NOMO-1 treated with dmso at 0.1 percent for 144 hours (cell line): ENCODE measurements at regions not wholly inside any gene's neighbourhood (a gene's known extent, or its start where the extent isn't known, plus 50 kb on each side); places are given as distances from the start of the nearest gene placed in this dataset.
"Not testable (repeated sequence)": the region's sequence is repeated elsewhere in the genome, so short reads cannot be mapped to it uniquely, and the experiment has no call there.

Experiments used
- DNase-seq: peaks from one replicate; lab custom pipeline; 2025; ENCODE audit not compliant: unreplicated experiment; lab: John Stamatoyannopoulos, UW

- DNase-seq: no peak
Observed at GRCh38 chr5:82901281-82901888, 175.8 kb downstream of the TMEM167A start.

GRCh38 chr5:82894716-82895115, 182.5 kb downstream of the TMEM167A start:
- DNase-seq: no peak

- no peak for DNase-seq
Observed at GRCh38 chr5:82889088-82889487, 188.1 kb downstream of the TMEM167A start.

- DNase-seq: no peak
Observed at GRCh38 chr5:82886911-82887310, 190.3 kb downstream of the TMEM167A start.

GRCh38 chr5:82885627-82886389, 191.4 kb downstream of the TMEM167A start:
- peak; percentile 36 for DNase-seq

GRCh38 chr5:82884821-82885471, 192.2 kb downstream of the TMEM167A start:
- no peak for DNase-seq

GRCh38 chr5:82882316-82882715, 194.9 kb downstream of the TMEM167A start:
- no peak for DNase-seq

- no peak for DNase-seq
Observed at GRCh38 chr5:82881571-82882174, 195.5 kb downstream of the TMEM167A start.

- no peak for DNase-seq
Observed at GRCh38 chr5:82879089-82879488, 198.1 kb downstream of the TMEM167A start.

GRCh38 chr5:82873452-82873851, 203.7 kb downstream of the TMEM167A start:
- DNase-seq: no peak

GRCh38 chr5:82872321-82873288, 204.6 kb downstream of the TMEM167A start:
- DNase-seq: not testable (repeated sequence)

- no peak for DNase-seq
Observed at GRCh38 chr5:82865625-82866024, 211.6 kb downstream of the TMEM167A start.

GRCh38 chr5:82863266-82863665, 213.9 kb downstream of the TMEM167A start:
- no peak for DNase-seq

- no peak for DNase-seq
Observed at GRCh38 chr5:82862711-82863110, 214.5 kb downstream of the TMEM167A start.

- no peak for DNase-seq
Observed at GRCh38 chr5:82862261-82862660, 214.9 kb downstream of the TMEM167A start.

- no peak for DNase-seq
Observed at GRCh38 chr5:82861701-82862100, 215.5 kb downstream of the TMEM167A start.

- DNase-seq: no peak
Observed at GRCh38 chr5:82859451-82860140, 217.6 kb downstream of the TMEM167A start.

GRCh38 chr5:82858151-82859025, 218.8 kb downstream of the TMEM167A start:
- DNase-seq: no peak
